ENCODE measurements at regions not wholly inside any gene's neighbourhood (a gene's known extent, or its start where the extent isn't known, plus 50 kb on each side); places are given as distances from the start of the nearest gene placed in this dataset.

GRCh38 chr5:73265641-73266040 is 92.6 kb downstream of the TMEM174 start:
- TF ChIP-seq EZH2 (IDR thresholded peaks at IDR 0.05; ENCODE audit: borderline replicate concordance, low read depth, low read length, severe bottlenecking) (no peak), JUN (IDR thresholded peaks at IDR 0.05; ENCODE audit: borderline replicate concordance, insufficient read depth, insufficient read length, low read depth) (no peak), CTCF (IDR thresholded peaks at IDR 0.05; ENCODE audit: extremely low read depth in 1 of 2, insufficient read depth in 1 of 2, low read depth in 1 of 2, low read length in 2 of 2) (no peak), POLR2A (IDR thresholded peaks at IDR 0.05; ENCODE audit: low read depth, low read length) (no peak)
